ENCODE measurements at regions not wholly inside any gene's neighbourhood (a gene's known extent, or its start where the extent isn't known, plus 50 kb on each side); places are given as distances from the start of the nearest gene placed in this dataset.

DNA sequence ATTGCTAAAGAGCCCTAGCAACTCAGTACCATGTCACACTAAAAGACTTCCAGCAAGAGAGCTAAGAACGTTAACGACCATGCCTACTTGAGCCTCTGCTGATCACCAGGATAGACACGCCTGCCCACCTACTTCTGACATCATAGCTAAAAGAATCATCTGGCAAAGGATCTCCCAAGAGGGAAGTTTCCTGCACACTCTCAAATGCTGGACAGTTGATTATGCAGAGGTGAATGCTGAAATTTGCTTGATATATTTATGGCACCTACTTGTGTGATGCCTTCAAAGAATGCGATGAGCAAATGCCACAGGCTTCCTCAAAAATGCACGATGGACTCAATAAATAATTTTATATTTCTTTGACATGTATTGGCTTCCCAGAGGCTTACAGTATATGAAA is 113.6 kb downstream of the GALC start:
- intact Hi-C loops (cut with micrococcal nuclease), result no loop called here
- POLR2A ChIA-PET, result no interaction called here
- Mint-ChIP-seq H3K27me3 (peaks cover 8% of the 10 kb centered on the region), H3K9me3 (no peaks in the 10 kb centered on the region), H3K36me3 (ENCODE audit: low read depth) (no peaks in the 10 kb centered on the region), H3K27ac (no peak overlapping the region), H3K4me1 (no peaks in the 10 kb centered on the region), H3K4me3 (no peak overlapping the region)
- DNase-seq (no peak), ATAC-seq (ENCODE audit: low read depth) (no peak)
- TF ChIP-seq, protein P1, sequence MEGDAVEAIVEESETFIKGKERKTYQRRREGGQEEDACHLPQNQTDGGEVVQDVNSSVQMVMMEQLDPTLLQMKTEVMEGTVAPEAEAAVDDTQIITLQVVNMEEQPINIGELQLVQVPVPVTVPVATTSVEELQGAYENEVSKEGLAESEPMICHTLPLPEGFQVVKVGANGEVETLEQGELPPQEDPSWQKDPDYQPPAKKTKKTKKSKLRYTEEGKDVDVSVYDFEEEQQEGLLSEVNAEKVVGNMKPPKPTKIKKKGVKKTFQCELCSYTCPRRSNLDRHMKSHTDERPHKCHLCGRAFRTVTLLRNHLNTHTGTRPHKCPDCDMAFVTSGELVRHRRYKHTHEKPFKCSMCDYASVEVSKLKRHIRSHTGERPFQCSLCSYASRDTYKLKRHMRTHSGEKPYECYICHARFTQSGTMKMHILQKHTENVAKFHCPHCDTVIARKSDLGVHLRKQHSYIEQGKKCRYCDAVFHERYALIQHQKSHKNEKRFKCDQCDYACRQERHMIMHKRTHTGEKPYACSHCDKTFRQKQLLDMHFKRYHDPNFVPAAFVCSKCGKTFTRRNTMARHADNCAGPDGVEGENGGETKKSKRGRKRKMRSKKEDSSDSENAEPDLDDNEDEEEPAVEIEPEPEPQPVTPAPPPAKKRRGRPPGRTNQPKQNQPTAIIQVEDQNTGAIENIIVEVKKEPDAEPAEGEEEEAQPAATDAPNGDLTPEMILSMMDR (IDR thresholded peaks at IDR 0.05), result no peak
- CTCF ChIA-PET, result no interaction called here

DNA sequence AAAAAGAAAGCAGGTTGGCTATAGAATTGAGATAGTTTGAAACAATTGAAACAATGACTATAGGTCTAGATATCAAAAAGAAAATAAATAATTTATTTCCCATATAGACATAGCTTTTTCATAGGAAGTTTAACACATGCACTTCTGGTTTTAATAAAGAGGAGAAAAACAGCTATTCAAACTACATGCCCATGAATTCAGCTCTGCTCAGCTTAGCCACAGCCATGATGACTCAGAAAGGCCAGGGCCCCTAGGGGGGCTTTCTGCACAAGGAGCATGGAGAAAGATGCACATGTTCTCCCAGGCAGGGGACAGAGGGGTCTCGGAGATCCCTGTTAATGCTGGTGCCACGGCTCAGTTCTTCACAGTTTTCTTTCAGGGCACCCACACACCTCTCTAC is 114.0 kb downstream of the GALC start:
- Mint-ChIP-seq H3K4me3 (no peak overlapping the region), H3K27me3 (peaks cover 8% of the 10 kb centered on the region), H3K36me3 (ENCODE audit: low read depth) (no peaks in the 10 kb centered on the region), H3K4me1 (no peaks in the 10 kb centered on the region), H3K9me3 (no peaks in the 10 kb centered on the region), H3K27ac (no peak overlapping the region)
- TF ChIP-seq, protein P1 (IDR thresholded peaks at IDR 0.05), result no peak
- DNase-seq (no peak), ATAC-seq (ENCODE audit: low read depth) (no peak)
- CTCF ChIA-PET, result no interaction called here
- POLR2A ChIA-PET, result no interaction called here
- intact Hi-C loops (cut with micrococcal nuclease), result no loop called here

DNA sequence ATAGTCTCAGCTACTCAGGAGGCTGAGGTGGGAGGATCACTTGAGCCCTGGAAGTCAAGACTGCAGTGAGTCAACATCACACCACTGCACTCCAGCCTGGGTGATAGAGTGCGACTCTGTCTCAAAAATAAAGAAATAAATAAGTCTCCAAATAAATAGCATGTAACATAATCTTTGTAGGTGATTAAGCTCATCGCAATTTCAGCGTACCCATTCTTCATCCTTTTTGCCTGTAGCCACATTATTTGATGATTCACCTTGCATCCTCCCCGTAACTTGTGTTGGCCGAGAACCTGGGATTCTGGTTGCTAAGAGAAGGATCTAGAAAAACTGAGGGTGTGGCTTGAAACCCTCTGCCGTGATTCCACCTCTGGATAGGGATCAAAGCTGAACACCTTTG is 115.1 kb downstream of the GALC start:
- POLR2A ChIA-PET, result no interaction called here
- CTCF ChIA-PET, result no interaction called here

DNA sequence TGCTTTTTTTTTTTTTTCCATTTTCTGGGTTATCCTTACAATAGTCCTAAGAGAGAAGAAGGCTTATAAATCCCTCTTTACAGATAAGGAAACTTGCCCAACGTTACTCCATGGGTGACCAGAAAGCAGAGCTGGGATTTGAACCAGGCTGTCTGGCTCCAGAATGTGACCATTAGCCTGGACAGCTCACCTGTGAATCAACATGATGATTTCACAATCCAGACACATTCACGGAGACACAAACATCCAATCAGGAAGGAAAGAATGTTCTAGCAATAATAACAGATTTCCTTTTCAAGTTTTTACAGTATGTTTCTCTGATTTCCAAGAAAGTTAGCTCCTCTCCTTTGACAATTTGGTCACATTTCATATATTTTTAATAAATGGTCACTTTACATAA is 118.3 kb downstream of the GALC start:
- H3K4me1 Mint-ChIP-seq, result no peaks in the 10 kb centered on the region
- ChIA-PET CTCF (no interaction called here), POLR2A (no interaction called here)
- H3K36me3 Mint-ChIP-seq (ENCODE audit: low read depth), result no peaks in the 10 kb centered on the region
- TF ChIP-seq, protein P1 (IDR thresholded peaks at IDR 0.05), result no peak
- ATAC-seq (ENCODE audit: low read depth) (no peak), DNase-seq (no peak)
- no peaks in the 10 kb centered on the region for H3K27me3 Mint-ChIP-seq
- no peaks in the 10 kb centered on the region for H3K9me3 Mint-ChIP-seq
- intact Hi-C loops (cut with micrococcal nuclease), result no loop called here
- H3K4me3 Mint-ChIP-seq, result no peak overlapping the region
- H3K27ac Mint-ChIP-seq, result no peak overlapping the region

More for the DNA sequence above, 115.1 kb downstream of the GALC start:
- H3K27ac Mint-ChIP-seq, result no peak overlapping the region
- DNase-seq (no peak), ATAC-seq (ENCODE audit: low read depth) (no peak)
- no peaks in the 10 kb centered on the region for H3K36me3 Mint-ChIP-seq (ENCODE audit: low read depth)
- peaks cover 5% of the 10 kb centered on the region for H3K27me3 Mint-ChIP-seq
- H3K4me1 Mint-ChIP-seq, result no peaks in the 10 kb centered on the region
- H3K4me3 Mint-ChIP-seq, result no peak overlapping the region
- no peaks in the 10 kb centered on the region for H3K9me3 Mint-ChIP-seq
- TF ChIP-seq, protein P1 (IDR thresholded peaks at IDR 0.05), result no peak
- intact Hi-C loops (cut with micrococcal nuclease), result no loop called here

DNA sequence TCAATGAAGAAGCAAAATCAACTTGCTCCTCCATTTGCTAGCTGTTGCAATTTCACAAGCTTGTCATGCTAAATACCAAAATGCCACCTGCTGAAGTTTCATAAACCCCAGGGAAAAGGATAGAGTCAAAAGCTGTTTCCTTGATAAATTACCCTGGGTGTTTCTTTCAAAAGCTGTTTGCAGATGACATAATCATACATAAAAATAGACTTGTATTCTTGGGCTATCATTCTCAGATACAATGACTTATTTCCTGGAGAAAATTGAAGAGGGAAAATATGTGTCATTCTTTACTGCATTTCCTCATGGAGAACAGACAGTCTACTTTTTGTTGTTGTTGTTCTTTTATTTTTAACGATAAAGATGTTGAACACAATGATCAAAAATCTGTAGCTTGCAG is 119.2 kb downstream of the GALC start:
- CTCF ChIA-PET, result no interaction called here
- no peaks in the 10 kb centered on the region for H3K4me1 Mint-ChIP-seq
- H3K9me3 Mint-ChIP-seq, result no peaks in the 10 kb centered on the region
- no peak overlapping the region for H3K4me3 Mint-ChIP-seq
- H3K27ac Mint-ChIP-seq, result no peak overlapping the region
- no peak for ATAC-seq (ENCODE audit: low read depth)
- H3K27me3 Mint-ChIP-seq, result no peaks in the 10 kb centered on the region
- TF ChIP-seq, protein P1 (IDR thresholded peaks at IDR 0.05), result no peak
- no peaks in the 10 kb centered on the region for H3K36me3 Mint-ChIP-seq (ENCODE audit: low read depth)
- intact Hi-C loops (cut with micrococcal nuclease), result no loop called here
- POLR2A ChIA-PET, result no interaction called here
- no peak for DNase-seq
